Fibroblast of lung (primary cell): ENCODE measurements at regions not wholly inside any gene's neighbourhood (a gene's known extent, or its start where the extent isn't known, plus 50 kb on each side); places are given as distances from the start of the nearest gene placed in this dataset.
A peak's percentile ranks its signal among the peaks of the same experiment; 100 is the strongest.

Experiments
- DNase-seq, 2 donors: peaks; one replicate each; pipeline versions ENCODE4 v3.0.0 to v3.0.0-alpha.2; 2010; ENCODE audit warnings: low read depth in 2 of 2
- H2AFZ ChIP-seq: 2 replicates; pipeline ENCODE4 v1.5.1; 2012; ENCODE audit warnings: low read length, control low read depth, inconsistent platforms
- H3K27ac ChIP-seq: 2 replicates; pipeline ENCODE4 v1.5.1; 2011; ENCODE audit warnings: low read length, control low read depth; ENCODE audit not compliant: insufficient read depth
- H3K27me3 ChIP-seq: 2 replicates; pipeline ENCODE4 v1.5.1; 2011; ENCODE audit warnings: mild to moderate bottlenecking, low read length; ENCODE audit not compliant: control insufficient read depth, insufficient read depth
- H3K36me3 ChIP-seq: 2 replicates; pipeline ENCODE4 v1.5.1; 2011; ENCODE audit warnings: low read length; ENCODE audit not compliant: control insufficient read depth, insufficient read depth
- H3K4me1 ChIP-seq: 2 replicates; pipeline ENCODE4 v1.5.1; 2011; ENCODE audit warnings: low read length; ENCODE audit not compliant: control insufficient read depth, insufficient read depth; ENCODE audit errors: extremely low read depth
- H3K4me2 ChIP-seq: 2 replicates; pipeline ENCODE4 v1.5.1; 2011; ENCODE audit warnings: low read length, control low read depth; ENCODE audit not compliant: insufficient read depth; ENCODE audit errors: extremely low read depth
- H3K4me3 ChIP-seq, 4 experiments: fragments of 200-600 bp in 1 of 4; sonication (generic) in 1 of 4; replicated peaks in 1 of 4; 2 replicates each; pipeline ENCODE4 v1.5.1; 2011 to 2016; ENCODE audit warnings: low read length in 4 of 4, low read depth in 3 of 4, mild to moderate bottlenecking in 3 of 4, control low read depth in 2 of 4, inconsistent platforms in 1 of 4, mixed read lengths in 1 of 4; ENCODE audit not compliant: insufficient read depth in 1 of 4; ENCODE audit errors: control extremely low read depth in 1 of 4
- H3K79me2 ChIP-seq: 2 replicates; pipeline ENCODE4 v1.5.1; 2012; ENCODE audit warnings: mild to moderate bottlenecking, low read length, inconsistent platforms; ENCODE audit not compliant: control insufficient read depth, insufficient read depth
- H3K9ac ChIP-seq: 2 replicates; pipeline ENCODE4 v1.5.1; 2011; ENCODE audit warnings: mild to moderate bottlenecking, low read length, control low read depth; ENCODE audit not compliant: insufficient read depth
- H3K9me3 ChIP-seq: 2 replicates; pipeline ENCODE4 v1.5.1; 2012; ENCODE audit warnings: low read depth, low read length; ENCODE audit not compliant: control insufficient read depth, insufficient read depth
- H4K20me1 ChIP-seq: 2 replicates; pipeline ENCODE4 v1.5.1; 2011; ENCODE audit warnings: low read length; ENCODE audit not compliant: control insufficient read depth, insufficient read depth; ENCODE audit errors: extremely low read depth
- CTCF ChIP-seq, 2 donors: IDR thresholded peaks in 1 of 2; conservative IDR thresholded peaks in 1 of 2; 1 replicate in 1 of 2; 2 replicates in 1 of 2; pipeline ENCODE4 v1.5.1; 2011 to 2012; ENCODE audit warnings: low read length in 2 of 2, control low read depth in 1 of 2, inconsistent platforms in 1 of 2, low read depth in 1 of 2, mild to moderate bottlenecking in 1 of 2
- EZH2 ChIP-seq: IDR thresholded peaks from 2 replicates; pipeline ENCODE4 v1.5.1; 2012; ENCODE audit warnings: low read length, control low read depth, mild to moderate bottlenecking; ENCODE audit errors: missing control alignments

DNA sequence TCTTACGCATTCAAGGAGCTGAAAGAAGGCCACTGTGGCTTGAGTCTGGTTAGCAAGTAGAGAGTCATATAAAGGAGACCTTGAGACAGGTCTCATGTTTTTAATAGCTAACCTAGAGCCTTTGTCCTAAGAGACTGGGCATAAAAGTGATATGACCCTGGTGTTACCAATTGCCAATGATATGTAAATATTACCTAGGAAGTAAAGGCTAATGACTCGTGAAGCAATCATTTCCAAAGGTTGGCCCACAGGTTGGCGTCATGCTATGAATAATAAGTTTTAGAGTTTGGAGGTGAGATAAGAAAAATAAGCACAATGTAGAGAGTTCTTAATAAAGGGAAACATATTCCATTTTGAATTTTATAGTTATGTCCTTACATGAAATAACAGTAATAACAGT is 116.6 kb upstream of the PLEKHA5 start:
- TF ChIP-seq CTCF (conservative IDR thresholded peaks at IDR 0.05 in 1 of 2, IDR thresholded peaks at IDR 0.05 in 1 of 2; ENCODE audit: low read depth in 1 of 2, low read length in 2 of 2) (no peak), EZH2 (no peak)
- H4K20me1 ChIP-seq = no peaks in the 10 kb centered on the region
- H3K9ac ChIP-seq = no peak overlapping the region

GRCh38 chr12:19014240-19014639 is 115.3 kb upstream of the PLEKHA5 start:
- H3K4me3 ChIP-seq = no peak overlapping the region
- no peaks in the 10 kb centered on the region for H3K79me2 ChIP-seq
- no peak overlapping the region for H3K9ac ChIP-seq
- peaks cover 4% of the 10 kb centered on the region for H3K4me1 ChIP-seq
- H4K20me1 ChIP-seq = no peaks in the 10 kb centered on the region
- no peaks in the 10 kb centered on the region for H3K27me3 ChIP-seq
- peak in 1 of 2 donors; percentile 84 for DNase-seq
- no peak overlapping the region for H3K4me2 ChIP-seq
- H3K9me3 ChIP-seq = no peaks in the 10 kb centered on the region
- H2AFZ ChIP-seq = no peak overlapping the region
- no peak overlapping the region for H3K27ac ChIP-seq
- TF ChIP-seq EZH2 (no peak), CTCF (conservative IDR thresholded peaks at IDR 0.05 in 1 of 2, IDR thresholded peaks at IDR 0.05 in 1 of 2; ENCODE audit: low read depth in 1 of 2, low read length in 2 of 2) (no peak)
- H3K36me3 ChIP-seq = no peaks in the 10 kb centered on the region

More for the DNA sequence above, 116.6 kb upstream of the PLEKHA5 start:
- Histone ChIP-seq H3K4me3 (no peak overlapping the region), H3K4me2 (no peak overlapping the region), H2AFZ (no peak overlapping the region), H3K4me1 (no peaks in the 10 kb centered on the region), H3K27me3 (no peaks in the 10 kb centered on the region), H3K27ac (no peak overlapping the region), H3K36me3 (no peaks in the 10 kb centered on the region), H3K9me3 (no peaks in the 10 kb centered on the region), H3K79me2 (no peaks in the 10 kb centered on the region)
- peak in 1 of 2 donors; percentile 21 for DNase-seq

DNA sequence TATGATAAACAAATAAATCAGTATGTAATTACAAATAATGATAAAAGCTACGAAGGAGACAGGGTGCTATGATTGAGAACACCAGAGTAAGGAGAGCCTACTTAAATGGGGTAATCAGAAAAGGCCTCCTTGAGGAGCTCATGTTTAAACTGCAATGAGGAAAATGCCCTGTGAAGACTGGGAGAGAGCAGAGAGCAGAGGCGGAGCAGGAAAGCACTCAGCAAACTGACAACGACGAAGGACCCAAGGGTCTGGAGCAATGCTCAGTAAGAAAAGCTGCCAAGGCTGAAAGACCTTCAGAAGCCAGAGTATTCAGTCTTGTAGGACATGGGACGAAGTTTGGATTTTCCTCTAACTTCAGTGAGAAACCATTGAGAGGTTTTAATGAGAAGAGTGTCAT is 114.2 kb upstream of the PLEKHA5 start:
- no peaks in the 10 kb centered on the region for H3K9me3 ChIP-seq
- no peaks in the 10 kb centered on the region for H3K27me3 ChIP-seq
- no peak for DNase-seq
- H3K4me1 ChIP-seq = peaks cover 4% of the 10 kb centered on the region
- H3K27ac ChIP-seq = no peak overlapping the region
- H3K36me3 ChIP-seq = no peaks in the 10 kb centered on the region
- H2AFZ ChIP-seq = no peak overlapping the region
- H3K9ac ChIP-seq = no peak overlapping the region
- TF ChIP-seq CTCF (conservative IDR thresholded peaks at IDR 0.05 in 1 of 2, IDR thresholded peaks at IDR 0.05 in 1 of 2; ENCODE audit: low read depth in 1 of 2, low read length in 2 of 2) = no peak
- no peak for TF ChIP-seq EZH2
- no peaks in the 10 kb centered on the region for H3K79me2 ChIP-seq
- no peaks in the 10 kb centered on the region for H4K20me1 ChIP-seq
- H3K4me2 ChIP-seq = no peak overlapping the region
- no peak overlapping the region for H3K4me3 ChIP-seq
